Peyer's patch (tissue), 4 donors: ENCODE measurements at regions not wholly inside any gene's neighbourhood (a gene's known extent, or its start where the extent isn't known, plus 50 kb on each side); places are given as distances from the start of the nearest gene placed in this dataset.
"Not testable (repeated sequence)": the region's sequence is repeated elsewhere in the genome, so short reads cannot be mapped to it uniquely, and the experiment has no call there.

Experiments
- DNase-seq, 3 donors: peaks; one replicate each; pipeline ENCODE4 v3.0.0-alpha.2; 2017 to 2019
- H3K27ac ChIP-seq, 4 donors: fragments of 200-600 bp; sonication (generic); one replicate each; pipeline ENCODE4 v1.5.1; 2016 to 2019
- H3K27me3 ChIP-seq, 2 donors: fragments of 200-600 bp; sonication (generic); one replicate each; pipeline ENCODE4 v1.5.1; 2019
- H3K36me3 ChIP-seq, 3 donors: fragments of 200-600 bp; sonication (generic); one replicate each; pipeline ENCODE4 v1.5.1; 2016 to 2019
- H3K4me1 ChIP-seq, 4 donors: fragments of 200-600 bp; sonication (generic); one replicate each; pipeline ENCODE4 v1.5.1; 2016 to 2019
- H3K4me3 ChIP-seq, 4 donors: fragments of 200-600 bp; sonication (generic); 1 replicate in 3 of 4; 2 replicates in 1 of 4; pipeline ENCODE4 v1.5.1; 2016 to 2019; ENCODE audit warnings: mild to moderate bottlenecking in 1 of 4
- H3K9me3 ChIP-seq, 4 donors: fragments of 200-600 bp; sonication (generic); one replicate each; pipeline ENCODE4 v1.5.1; 2016 to 2019; ENCODE audit warnings: mild to moderate bottlenecking in 1 of 4
- POLR2A ChIP-seq, 2 donors: fragments of 450-650 bp; IDR thresholded peaks; one replicate each; pipeline ENCODE4 v1.5.1; 2017; ENCODE audit warnings: antibody characterized with exemption in 2 of 2, mild to moderate bottlenecking in 2 of 2, moderate library complexity in 2 of 2
- TF ChIP-seq, protein P1 (sequence below), 6 experiments: fragments of 450-650 bp in 4 of 6; fragments of 200-600 bp in 2 of 6; sonication (generic) in 1 of 6; IDR thresholded peaks; one replicate each; pipeline ENCODE4 v1.5.1; 2017 to 2019; ENCODE audit warnings: antibody characterized with exemption in 6 of 6, mild to moderate bottlenecking in 3 of 6, moderate library complexity in 1 of 6

DNA sequence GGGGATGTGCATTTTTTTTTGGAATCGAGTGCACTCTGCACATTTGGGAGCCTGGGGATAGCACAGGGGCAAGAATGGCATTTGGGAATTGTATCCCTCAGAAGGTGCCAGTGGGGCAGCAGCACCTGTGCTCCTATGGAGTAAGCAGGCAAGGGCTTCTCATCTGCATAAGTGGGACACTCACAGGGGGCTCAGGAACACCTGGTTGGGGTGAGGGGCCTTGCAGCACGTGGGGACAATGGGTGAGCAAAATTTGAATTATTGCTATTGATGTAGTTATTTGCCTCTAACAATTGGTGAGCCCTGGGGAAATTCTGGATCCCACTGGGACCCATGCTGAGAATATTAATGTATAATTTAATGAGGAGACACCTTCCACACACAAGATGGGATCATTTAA lies 274.2 kb downstream of the TTC6 start:
- Histone ChIP-seq H3K27me3 (no peaks in the 10 kb centered on the region), H3K4me3 (no peak overlapping the region), H3K9me3 (no peaks in the 10 kb centered on the region), H3K36me3 (no peaks in the 10 kb centered on the region), H3K27ac (no peak overlapping the region), H3K4me1 (no peaks in the 10 kb centered on the region)
- DNase-seq = no peak
- no peak for TF ChIP-seq POLR2A (IDR thresholded peaks at IDR 0.05)
- TF ChIP-seq, protein P1, sequence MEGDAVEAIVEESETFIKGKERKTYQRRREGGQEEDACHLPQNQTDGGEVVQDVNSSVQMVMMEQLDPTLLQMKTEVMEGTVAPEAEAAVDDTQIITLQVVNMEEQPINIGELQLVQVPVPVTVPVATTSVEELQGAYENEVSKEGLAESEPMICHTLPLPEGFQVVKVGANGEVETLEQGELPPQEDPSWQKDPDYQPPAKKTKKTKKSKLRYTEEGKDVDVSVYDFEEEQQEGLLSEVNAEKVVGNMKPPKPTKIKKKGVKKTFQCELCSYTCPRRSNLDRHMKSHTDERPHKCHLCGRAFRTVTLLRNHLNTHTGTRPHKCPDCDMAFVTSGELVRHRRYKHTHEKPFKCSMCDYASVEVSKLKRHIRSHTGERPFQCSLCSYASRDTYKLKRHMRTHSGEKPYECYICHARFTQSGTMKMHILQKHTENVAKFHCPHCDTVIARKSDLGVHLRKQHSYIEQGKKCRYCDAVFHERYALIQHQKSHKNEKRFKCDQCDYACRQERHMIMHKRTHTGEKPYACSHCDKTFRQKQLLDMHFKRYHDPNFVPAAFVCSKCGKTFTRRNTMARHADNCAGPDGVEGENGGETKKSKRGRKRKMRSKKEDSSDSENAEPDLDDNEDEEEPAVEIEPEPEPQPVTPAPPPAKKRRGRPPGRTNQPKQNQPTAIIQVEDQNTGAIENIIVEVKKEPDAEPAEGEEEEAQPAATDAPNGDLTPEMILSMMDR (IDR thresholded peaks at IDR 0.05) = no peak

DNA sequence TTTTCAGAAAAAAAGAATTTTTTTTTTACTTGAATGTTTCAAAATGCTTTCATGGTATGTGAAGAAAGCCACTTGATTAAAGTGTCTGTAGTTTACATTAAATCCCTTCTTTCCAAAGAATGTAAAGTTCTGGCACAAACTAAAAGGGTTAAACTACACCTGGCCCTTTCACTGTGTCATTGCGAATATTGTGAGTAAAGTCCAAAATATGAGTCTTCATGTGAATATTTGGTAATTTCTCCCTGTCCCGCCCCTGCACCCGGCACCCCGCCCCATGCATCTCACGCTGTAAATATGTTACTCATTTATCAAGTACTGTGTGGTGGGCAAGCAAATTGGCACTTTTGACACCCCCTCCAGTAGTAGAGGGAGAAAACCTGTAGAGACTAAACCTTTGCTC lies 274.7 kb downstream of the TTC6 start:
- Histone ChIP-seq H3K4me3 (no peak overlapping the region), H3K36me3 (no peaks in the 10 kb centered on the region), H3K4me1 (no peaks in the 10 kb centered on the region), H3K27ac (no peak overlapping the region), H3K9me3 (no peaks in the 10 kb centered on the region), H3K27me3 (no peaks in the 10 kb centered on the region)
- no peak for DNase-seq
- TF ChIP-seq POLR2A (IDR thresholded peaks at IDR 0.05) = no peak
- TF ChIP-seq, protein P1 (IDR thresholded peaks at IDR 0.05) = no peak

DNA sequence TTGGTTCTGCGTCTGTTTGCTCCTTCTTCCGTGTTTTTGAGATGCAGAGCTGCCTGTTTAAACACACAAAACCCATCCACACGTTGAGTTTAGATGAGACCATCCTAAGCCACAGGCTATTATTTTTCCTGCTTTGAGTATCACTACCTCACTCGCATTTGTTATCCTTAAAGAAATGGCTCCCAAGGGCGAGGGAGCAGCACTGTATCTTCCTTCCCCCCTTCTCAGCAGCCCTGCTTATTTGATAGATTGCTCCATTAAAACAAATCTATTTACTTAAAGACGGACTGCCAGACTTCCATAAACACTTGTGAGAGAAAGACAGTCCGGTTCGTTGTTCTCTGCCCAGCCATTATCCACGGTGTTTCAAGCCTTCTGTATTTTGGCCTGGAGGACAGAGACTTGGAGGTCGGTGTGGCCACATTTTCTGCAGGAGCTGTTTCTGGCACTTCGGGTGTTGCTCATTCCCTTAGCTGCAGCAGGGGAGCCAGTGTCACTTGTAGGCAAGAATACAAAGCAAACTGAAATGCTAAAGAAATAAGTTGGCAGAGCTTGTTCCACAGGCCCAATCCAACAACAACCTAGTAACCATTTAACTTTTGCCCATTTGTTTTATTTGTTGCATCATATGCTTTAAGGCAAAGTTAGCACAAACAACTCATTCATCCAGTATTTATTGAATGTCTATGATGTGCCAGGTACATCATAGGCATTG lies 275.4 kb downstream of the TTC6 start:
- Histone ChIP-seq H3K4me3 (no peak overlapping the region), H3K36me3 (no peaks in the 10 kb centered on the region), H3K27me3 (no peaks in the 10 kb centered on the region), H3K9me3 (no peaks in the 10 kb centered on the region), H3K4me1 (no peaks in the 10 kb centered on the region), H3K27ac (no peak overlapping the region)
- TF ChIP-seq, protein P1 (IDR thresholded peaks at IDR 0.05) = no peak
- no peak for TF ChIP-seq POLR2A (IDR thresholded peaks at IDR 0.05)
- DNase-seq = no peak

DNA sequence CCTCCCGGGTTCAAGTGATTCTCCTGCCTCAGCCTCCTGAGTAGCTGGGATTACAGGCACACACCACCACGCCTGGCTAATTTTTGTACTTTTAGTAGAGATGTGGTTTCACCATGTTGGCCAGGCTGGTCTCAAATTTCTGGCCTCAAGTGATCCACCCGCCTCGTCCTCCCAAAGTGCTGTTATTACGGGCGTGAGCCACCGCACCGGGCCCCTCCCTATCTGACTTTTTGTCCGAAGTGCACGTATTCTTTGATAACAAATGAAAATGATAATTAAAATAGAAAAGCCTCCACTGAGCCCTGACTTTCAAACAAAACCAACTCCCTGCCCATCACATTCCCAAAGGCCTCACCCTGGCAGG lies 278.6 kb downstream of the TTC6 start:
- not testable (repeated sequence) for H3K27me3 ChIP-seq, H3K4me1 ChIP-seq, H3K4me3 ChIP-seq, DNase-seq, H3K27ac ChIP-seq, H3K9me3 ChIP-seq, H3K36me3 ChIP-seq

DNA sequence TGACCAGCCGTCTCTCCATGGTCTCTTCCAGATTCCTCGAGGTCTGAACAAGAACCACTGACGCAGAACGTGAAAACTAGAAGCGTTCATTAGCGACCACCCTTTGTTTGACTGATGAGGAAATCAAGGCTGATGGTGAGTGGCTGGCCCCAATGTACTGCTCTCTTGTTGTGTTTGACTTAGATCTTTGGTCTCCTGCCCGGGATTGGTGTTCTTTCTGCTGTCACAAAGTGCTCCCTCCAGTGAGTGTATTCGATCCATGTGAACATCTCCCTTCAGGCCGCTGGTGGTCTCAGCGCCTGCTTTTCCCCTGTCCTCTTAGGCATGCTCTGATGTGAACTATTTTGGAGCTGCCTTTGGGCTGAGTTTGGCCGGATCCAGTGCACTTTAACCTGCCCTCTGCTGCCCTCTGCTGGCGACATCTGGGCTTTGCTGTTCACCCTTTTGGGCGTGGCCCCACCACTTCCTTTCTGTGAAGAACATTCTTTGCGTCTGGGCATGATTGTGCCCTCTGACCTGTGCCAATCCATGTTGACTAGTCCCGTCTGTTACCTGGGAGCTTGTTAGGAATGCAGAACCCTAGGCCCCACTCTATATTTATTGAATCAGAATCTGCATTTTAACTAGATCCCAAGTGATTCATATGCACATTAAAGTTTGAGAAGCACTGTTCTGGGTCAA lies 279.1 kb downstream of the TTC6 start:
- Histone ChIP-seq H3K27ac (no peak overlapping the region), H3K4me3 (no peak overlapping the region), H3K9me3 (no peaks in the 10 kb centered on the region), H3K27me3 (no peaks in the 10 kb centered on the region), H3K36me3 (no peaks in the 10 kb centered on the region), H3K4me1 (no peaks in the 10 kb centered on the region)
- TF ChIP-seq, protein P1 (IDR thresholded peaks at IDR 0.05) = peak in 5 of 6 experiments; percentile 8 to 86 (median 85)
- TF ChIP-seq POLR2A (IDR thresholded peaks at IDR 0.05) = no peak
- peak; percentile 30 to 92 (median 92) for DNase-seq

DNA sequence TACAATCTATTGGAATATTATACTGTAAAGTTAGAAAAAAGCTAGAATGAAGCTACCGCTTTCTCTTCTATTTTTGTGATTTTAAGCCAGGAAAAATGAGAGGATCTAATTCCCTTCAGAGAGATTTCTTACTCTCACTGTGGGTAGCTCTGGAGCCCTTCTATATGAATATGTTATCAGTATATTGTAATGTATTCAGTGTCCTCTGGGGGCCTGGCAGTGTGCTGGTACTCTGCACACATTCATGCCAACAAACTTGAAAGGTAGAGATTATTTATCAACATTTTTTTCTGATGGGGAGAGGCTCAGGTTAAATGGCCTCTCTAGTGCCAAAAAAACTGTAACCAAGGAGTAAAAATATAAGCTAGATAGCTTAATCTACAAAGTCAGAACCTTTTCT lies 292.8 kb downstream of the TTC6 start:
- TF ChIP-seq POLR2A (IDR thresholded peaks at IDR 0.05) = no peak
- TF ChIP-seq, protein P1 (IDR thresholded peaks at IDR 0.05) = no peak
- no peaks in the 10 kb centered on the region for H3K9me3 ChIP-seq
- no peaks in the 10 kb centered on the region for H3K27me3 ChIP-seq
- H3K4me1 ChIP-seq = no peaks in the 10 kb centered on the region
- no peak overlapping the region for H3K4me3 ChIP-seq
- H3K27ac ChIP-seq = no peak overlapping the region
- no peaks in the 10 kb centered on the region for H3K36me3 ChIP-seq
- DNase-seq = no peak
